Heart left ventricle (tissue), 16 donors: ENCODE measurements at regions not wholly inside any gene's neighbourhood (a gene's known extent, or its start where the extent isn't known, plus 50 kb on each side); places are given as distances from the start of the nearest gene placed in this dataset.

Experiments used
- ATAC-seq, 4 donors: fragments of 200-7000 bp; cut with Tn5 transposase; one replicate each; pipeline ENCODE4 v1.9.1; 2020 to 2022; ENCODE audit warnings: moderate library complexity in 4 of 4, mild to moderate bottlenecking in 3 of 4, moderate number of reproducible peaks in 1 of 4
- DNase-seq, 5 donors: peaks; one replicate each; pipeline ENCODE4 v3.0.0-alpha.2; 2020
- H3K27ac ChIP-seq, 12 donors: fragments of 200-600 bp; sonication (generic) in 4 of 12; one replicate each; pipeline versions ENCODE4 v1.5.0 to v1.8.0; 2016 to 2022; ENCODE audit warnings: mild to moderate bottlenecking in 2 of 12
- H3K27me3 ChIP-seq, 9 donors: fragments of 200-600 bp; sonication (generic) in 2 of 9; one replicate each; pipeline versions ENCODE4 v1.5.1 to v1.8.0; 2016 to 2022; ENCODE audit warnings: mild to moderate bottlenecking in 3 of 9
- H3K36me3 ChIP-seq, 9 donors: fragments of 200-600 bp; sonication (generic) in 2 of 9; one replicate each; pipeline versions ENCODE4 v1.5.0 to v1.8.0; 2018 to 2022; ENCODE audit warnings: mild to moderate bottlenecking in 2 of 9
- H3K4me1 ChIP-seq, 12 donors: fragments of 200-600 bp; sonication (generic) in 4 of 12; one replicate each; pipeline versions ENCODE4 v1.5.0 to v1.8.0; 2016 to 2022; ENCODE audit warnings: mild to moderate bottlenecking in 3 of 12
- H3K4me3 ChIP-seq, 12 donors: fragments of 200-600 bp; sonication (generic) in 4 of 12; one replicate each; pipeline versions ENCODE4 v1.5.0 to v1.8.0; 2017 to 2022; ENCODE audit warnings: mild to moderate bottlenecking in 9 of 12, moderate library complexity in 4 of 12
- H3K9me3 ChIP-seq, 12 donors: fragments of 200-600 bp; sonication (generic) in 4 of 12; one replicate each; pipeline versions ENCODE4 v1.5.0 to v1.8.0; 2016 to 2022; ENCODE audit warnings: mild to moderate bottlenecking in 1 of 12
- CTCF ChIP-seq, 12 donors: fragments of 200-600 bp; sonication (generic) in 4 of 12; IDR thresholded peaks; one replicate each; pipeline versions ENCODE4 v1.5.0 to v1.8.0; 2018 to 2022; ENCODE audit warnings: antibody characterized with exemption in 12 of 12, mild to moderate bottlenecking in 5 of 12
- POLR2A ChIP-seq, 2 donors: fragments of 450-650 bp; IDR thresholded peaks; one replicate each; pipeline ENCODE4 v1.6.1; 2017; ENCODE audit warnings: antibody characterized with exemption in 2 of 2, mild to moderate bottlenecking in 2 of 2, moderate library complexity in 2 of 2
- WGBS, 4 donors: extraction: QIAGEN DNeasy Blood & Tissue Kit in 2 of 4; methylation state at CpG; one replicate each; pipeline versions ENCODE4 v1.1.5 to v1.1.7; 2013 to 2018; 5-methylcytosine and 5-hydroxymethylcytosine counted together
- intact Hi-C, 10 donors: fragments of 100-400 bp; cut with DNase I; formaldehyde crosslinking; loops; one replicate each; pipeline versions ENCODE4 v1.11.1 to v1.14.2; 2022
- donor health status: ischemic (EF 13 %, LVEDD 7.1; RV severe dilation, severe dysfunction).
- donor health status: healthy with polysubstance abuse.
- donor health status: DM: no; HTN: yes; CAD: no.
- donor health status: DM: no; HTN: no; CAD: no.
- donor health status: ischemic (EF 25% LVEDD 6.9; RV normal size, moderate dysfunction).
- donor health status: ischemic (EF 25% LVEDD 5.7; RV mildly dilated, moderate dysfunction).
- donor health status: healthy.
- donor health status: DM: yes; HTN: yes; CAD: no.
- donor health status: ischemic (EF 35%, LVEDD 5.7; RV mildly dilated, moderate dysfunction).
- donor health status: nonischemic (EF 11% LVEDD 7.7; RV severe dilation, severe dysfunction).
- donor health status: DM: yes; HTN: yes; CAD: no.
- donor health status: PGD.
- donor health status: ischemic (EF 29% LVEDD 5.4; RV normal size, mild dysfunction).
- donor health status: nonischemic (EF 23%, LVEDD 6.1; RV moderate dilation, normal function).

GRCh38 chr2:129481306-129482219 is 497.9 kb upstream of the RAB6C start:
- Histone ChIP-seq H3K4me1 (no peaks in the 10 kb centered on the region), H3K4me3 (no peak overlapping the region), H3K36me3 (no peaks in the 10 kb centered on the region), H3K9me3 (no peaks in the 10 kb centered on the region), H3K27ac (no peak overlapping the region), H3K27me3 (peaks cover 0 to 8% (median 0%) of the 10 kb centered on the region in 9 donors)
- intact Hi-C loops, result loop anchor here in 1 of 10 donors (10.0 kb wide), 1 partner anchor 1057 kb away; no protein-coding TSS in a partner anchor
- no peak for DNase-seq
- WGBS, 4 donors, result 79 to 84% (median 82%) methylated on average over 7 of the region's 7 CpGs
- TF ChIP-seq POLR2A (IDR thresholded peaks at IDR 0.05), result no peak
- TF ChIP-seq CTCF (IDR thresholded peaks at IDR 0.05), result no peak
- no peak for ATAC-seq

- 69 to 91% (median 89%) methylated on average over 2 to 6 of the region's 6 CpGs for WGBS, 4 donors
- H3K9me3 ChIP-seq, result no peaks in the 10 kb centered on the region
Measured at GRCh38 chr2:129482626-129483025, 496.8 kb upstream of the RAB6C start.

DNA sequence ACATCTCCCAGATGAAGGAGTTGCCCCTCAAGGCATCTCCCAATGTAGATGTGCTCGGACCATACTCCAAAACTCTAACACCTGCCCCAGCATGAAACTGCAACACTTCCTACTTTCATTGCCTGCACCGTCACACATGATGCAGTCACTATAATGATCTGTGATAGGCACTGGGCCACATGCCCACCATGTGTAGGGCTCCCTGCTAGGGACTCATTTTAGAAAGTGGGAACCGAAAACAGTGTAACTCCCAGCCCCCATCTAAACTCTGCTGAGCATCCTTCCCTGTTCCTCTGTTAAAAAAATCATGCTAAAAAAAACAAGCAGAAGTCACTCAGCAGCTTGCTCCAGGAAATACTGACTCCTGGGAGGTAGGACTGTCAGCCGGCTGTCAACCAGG is 496.1 kb upstream of the RAB6C start:
- 58 to 67% (median 61%) methylated on average over 4 of the region's 4 CpGs for WGBS, 4 donors
- ATAC-seq (peak in 1 of 4 donors; percentile 60), DNase-seq (peak in 2 of 5 donors; percentile 23 to 41)
- intact Hi-C loops, result loop anchor here in 1 of 10 donors (10.0 kb wide), 1 partner anchor 1059 kb away; no protein-coding TSS in a partner anchor
- H3K36me3 ChIP-seq, result no peaks in the 10 kb centered on the region
- no peaks in the 10 kb centered on the region for H3K9me3 ChIP-seq
- peaks cover 0 to 8% (median 0%) of the 10 kb centered on the region in 9 donors for H3K27me3 ChIP-seq
- no peak overlapping the region for H3K27ac ChIP-seq
- no peak overlapping the region for H3K4me3 ChIP-seq
- TF ChIP-seq POLR2A (IDR thresholded peaks at IDR 0.05) (no peak), CTCF (IDR thresholded peaks at IDR 0.05) (no peak)
- H3K4me1 ChIP-seq, result no peaks in the 10 kb centered on the region

More at GRCh38 chr2:129482626-129483025, 496.8 kb upstream of the RAB6C start:
- DNase-seq (no peak), ATAC-seq (no peak)
- H3K4me1 ChIP-seq, result no peaks in the 10 kb centered on the region
- H3K4me3 ChIP-seq, result no peak overlapping the region
- no peak overlapping the region for H3K27ac ChIP-seq
- intact Hi-C loops, result loop anchor here in 1 of 10 donors (10.0 kb wide), 1 partner anchor 1058 kb away; no protein-coding TSS in a partner anchor
- H3K27me3 ChIP-seq, result peaks cover 0 to 8% (median 0%) of the 10 kb centered on the region in 9 donors
- no peaks in the 10 kb centered on the region for H3K36me3 ChIP-seq
- TF ChIP-seq POLR2A (IDR thresholded peaks at IDR 0.05), result no peak
- TF ChIP-seq CTCF (IDR thresholded peaks at IDR 0.05), result no peak
